Neuronal stem cell (in vitro differentiated cells): ENCODE measurements at regions not wholly inside any gene's neighbourhood (a gene's known extent, or its start where the extent isn't known, plus 50 kb on each side); places are given as distances from the start of the nearest gene placed in this dataset.

Experiments
- DNase-seq: peaks from one replicate; pipeline ENCODE4 v3.0.0-alpha.2; 2013; ENCODE audit warnings: low spot score
- H2AFZ ChIP-seq: one replicate; pipeline ENCODE4 v1.6.1; 2013; ENCODE audit warnings: mild to moderate bottlenecking, low read length, inconsistent platforms
- H2AK5ac ChIP-seq: 2 replicates; pipeline ENCODE4 v1.6.1; 2013; ENCODE audit warnings: low read depth, mild to moderate bottlenecking, inconsistent platforms, low read length, moderate library complexity, mixed read lengths
- H2BK120ac ChIP-seq: 2 replicates; pipeline ENCODE4 v1.6.1; 2013; ENCODE audit warnings: low read depth, mild to moderate bottlenecking, inconsistent platforms, low read length, moderate library complexity, mixed read lengths
- H2BK12ac ChIP-seq: one replicate; pipeline ENCODE4 v1.6.1; 2013; ENCODE audit warnings: low read length, inconsistent platforms
- H2BK15ac ChIP-seq: 2 replicates; pipeline ENCODE4 v1.6.1; 2013; ENCODE audit warnings: mild to moderate bottlenecking, low read length, inconsistent platforms, mixed read lengths
- H2BK5ac ChIP-seq: one replicate; pipeline ENCODE4 v1.6.1; 2013; ENCODE audit warnings: inconsistent platforms, mild to moderate bottlenecking, low read length, moderate library complexity
- H3K14ac ChIP-seq: one replicate; pipeline ENCODE4 v1.6.1; 2013; ENCODE audit warnings: low read length, inconsistent platforms
- H3K18ac ChIP-seq: 2 replicates; pipeline ENCODE4 v1.6.1; 2013; ENCODE audit warnings: low read length, inconsistent platforms
- H3K23ac ChIP-seq: 2 replicates; pipeline ENCODE4 v1.6.1; 2013; ENCODE audit warnings: low read depth, mild to moderate bottlenecking, mixed read lengths, low read length, inconsistent platforms; ENCODE audit not compliant: poor library complexity
- H3K27ac ChIP-seq: replicated peaks from 3 replicates; pipeline ENCODE4 v1.5.1; 2013; ENCODE audit warnings: low read length, inconsistent platforms
- H3K27me3 ChIP-seq, 3 experiments: 2 replicates each; pipeline ENCODE4 v1.6.1; 2013; ENCODE audit warnings: low read length in 3 of 3, mild to moderate bottlenecking in 2 of 3, inconsistent platforms in 1 of 3, low read depth in 1 of 3, mixed read lengths in 1 of 3, moderate library complexity in 1 of 3; ENCODE audit not compliant: control insufficient read depth in 3 of 3, insufficient read depth in 3 of 3
- H3K36me3 ChIP-seq, 2 donors: replicated peaks in 1 of 2; 2 replicates each; pipeline ENCODE4 v1.6.1; 2013; ENCODE audit warnings: low read length in 2 of 2; ENCODE audit not compliant: control insufficient read depth in 2 of 2, insufficient read depth in 2 of 2
- H3K4ac ChIP-seq: 2 replicates; pipeline ENCODE4 v1.6.1; 2013; ENCODE audit warnings: inconsistent platforms, mild to moderate bottlenecking, low read length, moderate library complexity
- H3K4me1 ChIP-seq, 2 donors: 1 replicate in 1 of 2; 2 replicates in 1 of 2; pipeline ENCODE4 v1.6.1; 2013; ENCODE audit warnings: low read length in 2 of 2, low read depth in 1 of 2; ENCODE audit not compliant: control insufficient read depth in 2 of 2, insufficient read depth in 1 of 2
- H3K4me2 ChIP-seq: one replicate; pipeline ENCODE4 v1.6.1; 2013; ENCODE audit warnings: mild to moderate bottlenecking, low read length, inconsistent platforms; ENCODE audit not compliant: insufficient read depth, poor library complexity, severe bottlenecking
- H3K4me3 ChIP-seq, 2 donors: 2 replicates each; pipeline ENCODE4 v1.5.1; 2013; ENCODE audit warnings: low read length in 2 of 2, mild to moderate bottlenecking in 2 of 2, inconsistent platforms in 1 of 2, moderate library complexity in 1 of 2
- H3K79me1 ChIP-seq: one replicate; pipeline ENCODE4 v1.6.1; 2013; ENCODE audit warnings: low read depth, mild to moderate bottlenecking, inconsistent platforms, low read length, moderate library complexity
- H3K9ac ChIP-seq: one replicate; pipeline ENCODE4 v1.6.1; 2013; ENCODE audit warnings: mild to moderate bottlenecking, low read depth, low read length, inconsistent platforms; ENCODE audit not compliant: poor library complexity
- H3K9me3 ChIP-seq, 2 donors: replicated peaks in 1 of 2; 2 replicates each; pipeline versions ENCODE3 to v1.6.1; 2013; ENCODE audit warnings: low read length in 2 of 2, mild to moderate bottlenecking in 2 of 2, inconsistent platforms in 1 of 2, low read depth in 1 of 2, mixed read lengths in 1 of 2, moderate library complexity in 1 of 2; ENCODE audit not compliant: control insufficient read depth in 2 of 2, insufficient read depth in 1 of 2
- H4K8ac ChIP-seq: one replicate; pipeline ENCODE4 v1.6.1; 2013; ENCODE audit warnings: low read depth, mild to moderate bottlenecking, inconsistent platforms, low read length, moderate library complexity
- H4K91ac ChIP-seq: one replicate; pipeline ENCODE4 v1.6.1; 2013; ENCODE audit warnings: low read length, low read depth, mild to moderate bottlenecking, inconsistent platforms; ENCODE audit not compliant: poor library complexity
- WGBS, 2 donors: extraction: QIAGEN DNeasy Blood & Tissue Kit; methylation state at CpG; one replicate each; pipeline ENCODE4 v1.1.7; 2013; ENCODE audit warnings: missing lambda C conversion rate in 2 of 2, mixed read lengths in 1 of 2; ENCODE audit not compliant: insufficient read length in 2 of 2, insufficient replicate concordance in 1 of 2; ENCODE audit errors: extremely low coverage in 2 of 2; 5-methylcytosine and 5-hydroxymethylcytosine counted together

GRCh38 chr14:86852530-86852929, 1140.5 kb downstream of the GALC start:
- Histone ChIP-seq H3K27me3 (no peaks in the 10 kb centered on the region), H3K4me1 (no peaks in the 10 kb centered on the region), H3K4ac (no peak overlapping the region), H2BK15ac (no peak overlapping the region), H3K14ac (no peak overlapping the region), H3K23ac (no peak overlapping the region), H3K4me2 (no peak overlapping the region), H3K18ac (no peak overlapping the region), H2AK5ac (no peak overlapping the region), H2BK12ac (no peak overlapping the region), H3K36me3 (no peaks in the 10 kb centered on the region), H3K27ac (no peak overlapping the region), H2BK120ac (no peak overlapping the region), H3K9me3 (no peaks in the 10 kb centered on the region), H4K8ac (no peak overlapping the region), H2BK5ac (no peak overlapping the region), H2AFZ (no peak overlapping the region), H3K9ac (no peak overlapping the region), H3K79me1 (no peaks in the 10 kb centered on the region), H3K4me3 (no peak overlapping the region), H4K91ac (no peak overlapping the region)
- no CpG with 5 or more reads among the region's 5 CpGs for WGBS, 2 donors
- DNase-seq = no peak

- no peaks in the 10 kb centered on the region for H3K79me1 ChIP-seq
- WGBS, 2 donors = no CpG with 5 or more reads among the region's 3 CpGs
- H2AFZ ChIP-seq = no peak overlapping the region
- no peak overlapping the region for H2BK5ac ChIP-seq
- no peak overlapping the region for H2BK12ac ChIP-seq
- H4K8ac ChIP-seq = no peak overlapping the region
- H3K27ac ChIP-seq = no peak overlapping the region
- H3K4me3 ChIP-seq = no peak overlapping the region
- H2BK120ac ChIP-seq = no peak overlapping the region
- no peak overlapping the region for H3K9ac ChIP-seq
- no peak overlapping the region for H3K23ac ChIP-seq
- no peak overlapping the region for H3K4ac ChIP-seq
- no peak overlapping the region for H3K4me2 ChIP-seq
- no peaks in the 10 kb centered on the region for H3K9me3 ChIP-seq
- no peak overlapping the region for H2BK15ac ChIP-seq
- H3K14ac ChIP-seq = no peak overlapping the region
- no peak overlapping the region for H2AK5ac ChIP-seq
- H3K36me3 ChIP-seq = no peaks in the 10 kb centered on the region
- no peak overlapping the region for H4K91ac ChIP-seq
- no peak for DNase-seq
- H3K27me3 ChIP-seq = no peaks in the 10 kb centered on the region
- no peaks in the 10 kb centered on the region for H3K4me1 ChIP-seq
- H3K18ac ChIP-seq = no peak overlapping the region
Measured at GRCh38 chr14:86847140-86847539, 1145.8 kb downstream of the GALC start.

- Histone ChIP-seq H3K27me3 (no peaks in the 10 kb centered on the region), H3K18ac (no peak overlapping the region), H3K14ac (no peak overlapping the region), H4K91ac (no peak overlapping the region), H4K8ac (no peak overlapping the region), H3K9me3 (no peaks in the 10 kb centered on the region), H3K4me2 (no peak overlapping the region), H2BK120ac (no peak overlapping the region), H3K4me1 (no peaks in the 10 kb centered on the region), H3K36me3 (no peaks in the 10 kb centered on the region), H3K27ac (no peak overlapping the region), H3K23ac (no peak overlapping the region), H2BK15ac (no peak overlapping the region), H2AFZ (no peak overlapping the region), H3K9ac (no peak overlapping the region), H3K4ac (no peak overlapping the region), H3K4me3 (no peak overlapping the region), H2AK5ac (no peak overlapping the region), H2BK12ac (no peak overlapping the region), H2BK5ac (no peak overlapping the region), H3K79me1 (no peaks in the 10 kb centered on the region)
- WGBS, 2 donors = no CpG with 5 or more reads among the region's 3 CpGs
- DNase-seq = no peak
Measured at GRCh38 chr14:86838363-86838762, 1154.6 kb downstream of the GALC start.

GRCh38 chr14:86826661-86827060, 1166.3 kb downstream of the GALC start:
- Histone ChIP-seq H3K14ac (no peak overlapping the region), H3K9ac (no peak overlapping the region), H3K27me3 (no peaks in the 10 kb centered on the region), H3K4me2 (no peak overlapping the region), H2BK5ac (no peak overlapping the region), H2BK12ac (no peak overlapping the region), H3K9me3 (no peaks in the 10 kb centered on the region), H3K18ac (no peak overlapping the region), H3K23ac (no peak overlapping the region), H3K27ac (no peak overlapping the region), H3K4me3 (no peak overlapping the region), H3K36me3 (no peaks in the 10 kb centered on the region), H2BK120ac (no peak overlapping the region), H4K91ac (no peak overlapping the region), H3K4ac (no peak overlapping the region), H2AFZ (no peak overlapping the region), H2AK5ac (no peak overlapping the region), H2BK15ac (no peak overlapping the region), H3K79me1 (no peaks in the 10 kb centered on the region), H4K8ac (no peak overlapping the region), H3K4me1 (no peaks in the 10 kb centered on the region)
- DNase-seq = no peak
- no CpG with 5 or more reads among the region's 1 CpG for WGBS, 2 donors
